ENCODE measurements at regions not wholly inside any gene's neighbourhood (a gene's known extent, or its start where the extent isn't known, plus 50 kb on each side); places are given as distances from the start of the nearest gene placed in this dataset.

DNA sequence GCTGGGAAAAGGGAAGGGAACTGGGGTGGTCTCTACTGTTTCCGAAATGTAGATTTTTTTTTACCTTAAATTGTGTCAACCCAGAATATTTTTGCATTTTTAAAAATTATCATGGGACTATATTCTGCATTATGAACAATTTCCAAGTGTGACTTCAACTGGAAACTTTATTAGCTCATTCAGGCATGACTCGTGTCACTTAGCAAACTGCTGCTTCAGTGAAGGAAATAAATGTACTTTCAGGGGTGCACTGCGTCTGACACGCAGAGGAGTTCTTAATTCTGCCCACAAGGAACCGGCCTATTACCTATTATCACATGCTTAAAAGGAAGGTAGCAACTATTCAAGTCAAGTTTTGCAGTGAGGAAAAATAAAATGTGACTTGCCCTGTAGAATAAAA, 291.3 kb upstream of the PRDM1 start:
- DNase-seq (ENCODE audit: low read depth in 2 of 2): no peak

- no peak for DNase-seq (ENCODE audit: low read depth in 2 of 2)
These were observed 291.9 kb upstream of the PRDM1 start for GRCh38 chr6:105794239-105794638.

GRCh38 chr6:105793130-105793529, 293.0 kb upstream of the PRDM1 start:
- DNase-seq (ENCODE audit: low read depth in 2 of 2): no peak

GRCh38 chr6:105791583-105792318, 294.4 kb upstream of the PRDM1 start:
- DNase-seq (ENCODE audit: low read depth in 2 of 2): no peak

GRCh38 chr6:105791179-105791578, 295.0 kb upstream of the PRDM1 start:
- no peak for DNase-seq (ENCODE audit: low read depth in 2 of 2)

- no peak for DNase-seq (ENCODE audit: low read depth in 2 of 2)
These were observed 295.5 kb upstream of the PRDM1 start for GRCh38 chr6:105790635-105791034.

GRCh38 chr6:105789935-105790334, 296.2 kb upstream of the PRDM1 start:
- DNase-seq (ENCODE audit: low read depth in 2 of 2): no peak

DNA sequence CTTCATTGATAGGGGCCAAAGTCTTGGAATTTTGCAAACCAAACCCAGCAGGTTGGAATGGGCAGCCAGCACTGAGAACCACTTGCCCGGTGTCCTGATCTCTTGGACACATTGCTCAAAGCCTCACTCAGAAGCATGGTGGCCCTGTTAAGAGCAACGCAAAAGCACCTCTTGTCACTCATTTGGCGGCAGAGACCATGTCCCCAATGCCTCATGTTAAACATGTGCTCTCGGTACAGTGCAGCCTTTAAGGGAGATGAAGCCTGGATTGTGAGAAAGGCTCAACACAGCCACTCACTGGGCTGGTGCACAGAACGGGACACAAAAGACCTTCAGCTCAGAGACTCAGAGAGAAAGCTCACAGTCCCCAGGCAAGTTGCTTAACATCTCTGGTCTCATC, 298.4 kb upstream of the PRDM1 start:
- no peak for DNase-seq (ENCODE audit: low read depth in 2 of 2)

DNA sequence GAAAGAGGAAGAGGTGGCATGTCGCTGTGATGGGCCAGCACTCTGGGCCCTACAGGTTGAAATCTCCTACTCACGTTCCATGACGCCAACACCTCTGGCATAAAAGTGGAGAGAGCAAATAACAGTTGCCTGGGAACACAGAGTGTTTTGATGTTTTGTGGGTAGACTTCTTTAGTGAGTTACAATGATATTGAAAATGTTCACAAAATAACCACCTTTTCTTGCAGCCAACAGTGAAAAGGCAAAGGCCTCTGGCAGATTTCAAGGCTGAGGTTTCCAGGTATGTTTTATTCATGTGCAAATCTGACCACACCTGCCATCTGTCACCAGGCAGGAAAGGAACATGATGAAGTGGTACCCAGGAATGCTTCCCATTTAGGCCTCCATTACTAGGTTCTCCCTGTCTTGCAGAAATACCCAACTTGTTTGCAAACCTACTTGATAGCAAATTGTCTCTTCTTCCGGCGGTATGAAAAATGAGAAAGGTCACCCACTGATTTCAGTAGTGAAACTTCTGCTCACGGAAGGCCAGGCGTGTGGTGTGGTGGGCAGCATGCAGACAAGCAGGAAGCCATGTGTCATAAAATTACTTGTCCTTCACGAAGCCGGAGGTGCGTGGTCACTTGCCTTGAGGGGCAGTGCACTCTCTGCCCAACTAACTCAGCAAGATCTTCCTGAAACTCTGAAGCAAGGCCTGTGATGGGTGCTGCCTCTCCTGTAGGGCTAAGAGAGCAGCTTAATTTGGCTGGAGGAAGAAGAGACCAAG, 299.1 kb upstream of the PRDM1 start:
- DNase-seq (ENCODE audit: low read depth in 2 of 2): no peak

DNA sequence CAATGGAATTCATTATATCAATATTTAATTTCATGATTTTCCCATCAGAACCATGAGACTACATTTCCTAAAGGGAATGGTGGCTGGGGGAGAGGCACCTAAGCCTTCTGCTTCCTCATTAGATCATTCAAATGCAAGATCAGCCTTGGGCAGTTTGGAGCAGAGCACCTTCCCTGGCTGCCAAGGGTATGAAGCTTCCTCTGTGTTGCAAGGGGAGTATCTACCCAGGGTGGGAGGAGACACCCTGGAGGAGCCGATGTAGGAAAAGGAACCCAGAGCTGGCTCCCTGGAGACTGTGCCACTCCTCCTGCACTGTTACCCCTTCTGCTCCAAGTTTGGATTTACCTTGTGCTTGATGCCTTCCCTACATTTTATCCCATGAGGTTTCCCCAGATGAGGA, 299.7 kb upstream of the PRDM1 start:
- no peak for DNase-seq (ENCODE audit: low read depth in 2 of 2)

- DNase-seq (ENCODE audit: low read depth in 2 of 2): no peak
These were observed 300.9 kb upstream of the PRDM1 start for GRCh38 chr6:105785066-105785811.

GRCh38 chr6:105784179-105784578, 302.0 kb upstream of the PRDM1 start:
- DNase-seq (ENCODE audit: low read depth in 2 of 2): no peak

DNA sequence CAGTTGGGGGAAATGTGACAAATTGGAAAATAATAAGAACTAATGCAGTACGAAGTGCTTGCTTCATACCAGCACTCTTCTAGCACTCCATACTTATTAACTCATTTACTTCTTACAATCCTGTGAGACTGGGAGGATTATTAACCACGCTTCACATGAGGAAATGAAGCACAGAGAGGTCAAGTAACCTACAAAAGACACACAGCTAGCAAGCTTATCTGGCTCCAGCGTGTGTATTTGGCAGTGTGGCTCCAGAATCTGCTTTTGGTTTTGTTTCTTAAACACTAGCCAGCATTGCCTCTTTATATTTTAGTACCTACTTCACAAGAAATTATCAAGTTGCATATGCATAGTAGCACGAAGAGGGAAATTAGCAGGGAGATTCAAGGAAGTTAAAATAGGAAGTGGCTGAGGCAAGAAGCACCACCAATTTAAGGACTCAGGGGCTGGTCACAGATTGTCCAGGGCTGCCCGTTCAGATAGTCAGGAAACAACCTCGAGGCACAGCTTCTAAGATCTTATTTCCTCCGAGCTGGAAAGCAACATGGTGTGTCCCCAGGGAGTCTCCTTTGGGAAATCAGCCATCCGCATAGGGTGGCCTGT, 302.7 kb upstream of the PRDM1 start:
- no peak for DNase-seq (ENCODE audit: low read depth in 2 of 2)

DNA sequence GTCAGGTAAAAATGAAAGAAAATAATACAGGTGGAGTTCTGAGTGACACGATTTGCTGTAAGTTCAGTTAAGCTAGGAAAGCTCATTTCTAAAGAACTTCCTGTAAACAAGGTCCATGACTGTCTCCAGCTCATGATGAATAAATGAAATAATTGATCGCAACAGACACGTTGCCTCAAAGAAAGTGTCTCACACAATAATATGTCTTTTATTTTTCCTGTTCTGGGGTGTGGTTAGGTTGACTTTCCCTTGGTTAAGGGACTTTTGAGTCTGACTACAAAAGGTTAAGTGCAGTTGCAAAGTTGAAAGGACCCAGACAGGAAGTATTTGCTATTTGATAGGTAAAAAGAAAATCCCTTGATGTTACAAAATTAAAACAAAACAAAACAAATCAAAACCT, 304.2 kb upstream of the PRDM1 start:
- DNase-seq (ENCODE audit: low read depth in 2 of 2): no peak

GRCh38 chr6:105781248-105781647, 304.9 kb upstream of the PRDM1 start:
- DNase-seq (ENCODE audit: low read depth in 2 of 2): no peak

GRCh38 chr6:105780146-105780860, 305.8 kb upstream of the PRDM1 start:
- no peak for DNase-seq (ENCODE audit: low read depth in 2 of 2)

DNA sequence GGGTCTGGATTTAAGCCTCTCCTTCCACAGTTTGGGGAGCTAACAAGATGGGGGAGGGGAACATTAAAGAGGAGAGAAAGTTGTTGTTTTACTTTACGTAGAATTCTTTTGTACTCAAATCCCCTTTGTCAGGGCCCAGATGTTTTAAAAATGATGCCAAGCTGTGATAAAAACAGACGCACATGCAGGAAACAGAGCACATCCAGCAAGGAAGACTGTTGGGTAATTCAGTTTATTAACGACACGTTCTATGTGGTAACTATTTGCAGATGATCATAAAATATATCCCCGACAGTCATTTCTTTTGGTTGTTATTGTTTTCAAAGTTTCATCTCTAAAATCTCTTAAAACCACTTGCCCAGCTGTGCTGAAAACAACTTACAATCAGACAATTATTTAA, 307.0 kb upstream of the PRDM1 start:
- DNase-seq (ENCODE audit: low read depth in 2 of 2): peak; percentile 50 to 56

- no peak for DNase-seq (ENCODE audit: low read depth in 2 of 2)
These were observed 311.0 kb upstream of the PRDM1 start for GRCh38 chr6:105775095-105775494.

DNA sequence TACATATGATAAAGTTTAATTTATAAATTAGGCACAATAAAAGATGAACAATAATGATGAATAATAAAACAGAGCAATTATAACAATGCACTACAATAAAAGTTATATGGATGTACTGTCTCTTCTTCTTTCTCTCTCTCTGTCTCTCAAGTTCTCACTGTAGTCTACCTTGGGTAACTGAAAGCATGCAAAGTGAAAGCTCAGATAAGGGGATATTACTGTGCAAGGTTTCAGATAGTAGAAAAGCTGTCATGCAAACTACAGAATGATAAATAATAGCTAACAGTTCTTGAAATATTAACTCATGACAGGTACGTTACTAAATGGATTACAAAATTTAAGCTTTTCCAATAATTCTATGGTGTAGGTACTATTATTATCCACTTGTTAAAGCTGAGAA, 311.9 kb upstream of the PRDM1 start:
- no peak for DNase-seq (ENCODE audit: low read depth in 2 of 2)

- peak in 1 of 2 experiments; percentile 27 for DNase-seq (ENCODE audit: low read depth in 2 of 2)
These were observed 314.7 kb upstream of the PRDM1 start for GRCh38 chr6:105771313-105771970.

GRCh38 chr6:105769987-105770386, 316.1 kb upstream of the PRDM1 start:
- no peak for DNase-seq (ENCODE audit: low read depth in 2 of 2)
